D341Med (cell line): ENCODE measurements at regions not wholly inside any gene's neighbourhood (a gene's known extent, or its start where the extent isn't known, plus 50 kb on each side); places are given as distances from the start of the nearest gene placed in this dataset.
"Not testable (repeated sequence)": the region's sequence is repeated elsewhere in the genome, so short reads cannot be mapped to it uniquely, and the experiment has no call there.

Experiments used
- DNase-seq: peaks from one replicate; pipeline ENCODE4 v3.0.0; 2012; ENCODE audit warnings: low spot score

GRCh38 chr20:48124960-48125359 lies 339.7 kb upstream of the SULF2 start:
- no peak for DNase-seq

DNA sequence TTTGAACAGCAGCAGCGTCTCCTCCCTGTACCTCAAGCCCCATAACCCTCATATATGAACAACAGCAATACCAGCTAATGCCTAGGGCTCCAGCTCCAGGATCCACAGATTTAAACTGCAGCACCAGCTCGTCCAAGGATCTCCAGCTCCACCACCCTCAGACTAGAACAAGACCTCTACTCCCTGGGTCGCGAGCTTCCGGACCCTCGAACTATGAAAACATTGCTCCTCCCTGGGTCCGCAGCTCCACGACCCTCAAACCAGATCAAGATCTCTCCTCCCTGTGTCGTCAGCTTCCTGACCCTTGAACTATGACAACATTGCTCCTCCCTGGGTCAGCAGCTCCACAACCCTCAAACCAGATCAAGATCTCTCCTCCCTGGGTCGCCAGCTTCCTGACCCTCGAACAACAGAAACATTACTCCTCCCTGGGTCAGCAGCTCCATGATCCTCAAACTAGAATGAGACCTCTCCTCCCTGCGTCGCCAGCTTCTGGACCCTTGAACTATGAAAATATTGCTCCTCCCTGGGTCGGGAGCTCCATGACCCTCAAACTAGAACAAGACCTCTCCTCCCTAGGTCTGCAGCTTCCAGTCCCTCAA lies 339.0 kb upstream of the SULF2 start:
- DNase-seq: no peak

DNA sequence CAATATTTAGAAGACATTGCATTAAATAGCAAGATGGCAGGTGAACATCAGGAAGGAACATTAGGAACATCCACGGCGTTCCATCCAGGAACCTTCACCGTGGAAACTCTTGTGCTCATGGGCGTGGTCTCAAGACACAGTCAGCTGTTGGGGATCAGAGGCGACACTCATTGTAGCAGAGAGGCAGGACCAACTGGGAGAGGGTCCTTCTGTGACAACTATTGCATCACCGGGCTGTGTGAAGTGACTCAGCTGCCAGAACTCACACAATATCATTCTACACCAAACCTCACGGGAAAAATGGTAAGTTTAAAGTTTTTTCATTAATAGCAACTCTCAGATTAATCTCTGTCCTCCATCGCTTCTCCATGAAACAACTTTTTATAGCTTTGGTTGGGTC lies 334.8 kb upstream of the SULF2 start:
- DNase-seq: no peak

- DNase-seq: not testable (repeated sequence)
Observed at GRCh38 chr20:48119389-48119788, 334.1 kb upstream of the SULF2 start.

DNA sequence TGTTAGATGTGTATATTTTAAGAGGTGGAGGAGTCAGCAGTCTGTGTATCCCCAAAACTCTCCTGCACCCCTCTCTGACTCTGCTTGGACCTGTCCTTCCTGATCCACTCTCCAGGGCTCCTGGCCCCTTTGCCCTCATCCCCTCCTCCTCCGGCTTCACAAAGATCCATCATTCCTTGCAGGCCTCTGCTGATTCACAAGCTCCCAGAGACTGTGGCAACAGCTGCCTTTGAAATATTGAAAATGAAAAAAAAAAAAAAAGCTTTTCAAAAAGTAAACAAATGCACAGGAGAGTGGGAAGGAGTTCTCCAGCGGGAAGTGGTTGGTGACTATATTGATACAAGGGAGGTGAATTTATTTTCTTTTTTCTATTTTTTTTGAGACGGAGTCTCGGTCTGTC lies 330.2 kb upstream of the SULF2 start:
- DNase-seq: no peak

DNA sequence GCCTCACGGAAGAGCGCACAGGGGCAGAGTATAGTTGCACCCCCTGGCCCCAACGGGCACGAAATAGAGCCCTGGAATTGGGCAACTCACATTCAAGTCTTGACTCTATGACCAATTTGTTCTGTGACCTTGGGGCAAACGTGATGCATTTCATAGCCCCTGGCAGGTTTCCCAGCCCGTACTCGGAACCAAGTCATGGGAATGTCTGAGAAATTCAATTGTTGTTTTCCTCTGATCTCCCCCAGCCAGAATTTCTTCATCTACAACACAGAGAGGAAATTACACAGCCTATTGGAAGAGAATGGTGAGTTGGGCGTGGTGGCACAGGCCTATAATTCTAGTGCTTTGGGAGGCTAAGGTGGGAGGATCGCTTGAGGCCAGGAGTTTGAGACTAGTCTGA lies 322.3 kb upstream of the SULF2 start:
- DNase-seq: no peak

DNA sequence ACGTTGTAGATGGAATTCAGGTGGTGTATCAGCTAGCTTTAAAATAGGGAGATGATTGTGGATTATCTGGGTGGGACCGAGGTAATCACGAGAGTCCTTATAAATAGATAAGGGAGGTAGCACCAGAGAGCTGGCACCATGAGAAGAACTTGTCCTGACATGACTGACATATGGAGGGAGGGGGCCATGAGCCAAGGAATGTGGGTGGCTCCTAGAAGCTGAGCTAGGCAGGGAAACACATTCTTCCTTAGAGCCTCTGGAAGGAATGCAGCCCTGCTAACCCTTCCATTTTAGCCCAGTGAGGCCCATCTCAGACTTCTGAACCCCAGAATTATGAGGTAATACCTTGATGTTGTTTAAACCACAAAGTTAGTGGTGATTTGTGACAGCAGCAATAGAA lies 321.1 kb upstream of the SULF2 start:
- DNase-seq: no peak

DNA sequence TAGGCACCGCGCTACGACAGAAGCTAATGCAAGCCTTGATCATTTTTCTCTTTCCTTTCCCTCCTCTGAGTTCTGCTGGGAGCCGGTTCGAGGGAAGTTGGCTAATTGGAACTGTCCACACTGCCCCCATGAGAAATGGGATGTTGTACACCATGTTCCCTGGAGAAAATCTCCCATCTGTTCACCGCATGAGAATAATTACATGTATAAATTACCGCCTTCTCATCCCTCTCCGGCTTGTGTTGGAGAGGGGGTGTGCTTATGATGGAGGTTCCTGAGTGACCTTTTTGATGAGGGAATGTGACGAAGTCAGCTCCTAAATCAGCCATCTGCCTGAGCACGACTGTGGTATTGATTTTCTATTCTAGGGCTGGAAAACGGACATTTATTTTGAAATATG lies 320.2 kb upstream of the SULF2 start:
- no peak for DNase-seq

DNA sequence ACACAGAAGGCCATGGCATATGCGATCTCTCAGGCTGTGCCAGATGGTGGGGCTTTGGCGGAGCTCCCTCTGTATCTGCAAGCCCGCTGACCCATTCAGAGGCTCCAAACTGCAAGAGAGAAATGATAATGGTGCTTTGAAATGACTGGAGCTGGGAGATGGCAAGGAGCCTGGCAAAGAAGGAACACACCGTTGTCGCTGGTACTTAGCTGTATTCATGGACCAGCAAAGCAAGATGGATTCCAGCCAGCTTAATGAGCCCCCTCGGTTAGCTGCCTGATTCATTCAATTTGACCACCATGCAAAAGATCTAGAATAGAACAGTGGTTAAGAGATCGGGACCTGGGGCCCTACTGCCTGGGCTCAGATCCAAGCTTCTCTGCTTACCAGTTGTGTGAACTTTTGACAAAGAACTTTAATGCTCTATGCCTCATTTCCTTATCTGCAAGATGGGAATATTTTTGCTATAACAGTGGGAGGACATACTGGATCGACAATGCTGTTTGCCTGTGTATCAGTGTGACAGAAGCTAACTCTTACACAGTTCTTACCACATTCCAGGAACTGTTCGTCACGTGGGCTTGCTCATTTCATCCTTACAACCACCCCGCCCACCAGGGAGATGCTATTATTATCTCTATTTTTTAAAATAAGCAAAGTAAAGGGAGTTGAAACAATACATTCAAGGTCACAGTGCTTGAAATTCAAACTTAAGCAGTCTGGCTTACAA lies 317.8 kb upstream of the SULF2 start:
- no peak for DNase-seq

DNA sequence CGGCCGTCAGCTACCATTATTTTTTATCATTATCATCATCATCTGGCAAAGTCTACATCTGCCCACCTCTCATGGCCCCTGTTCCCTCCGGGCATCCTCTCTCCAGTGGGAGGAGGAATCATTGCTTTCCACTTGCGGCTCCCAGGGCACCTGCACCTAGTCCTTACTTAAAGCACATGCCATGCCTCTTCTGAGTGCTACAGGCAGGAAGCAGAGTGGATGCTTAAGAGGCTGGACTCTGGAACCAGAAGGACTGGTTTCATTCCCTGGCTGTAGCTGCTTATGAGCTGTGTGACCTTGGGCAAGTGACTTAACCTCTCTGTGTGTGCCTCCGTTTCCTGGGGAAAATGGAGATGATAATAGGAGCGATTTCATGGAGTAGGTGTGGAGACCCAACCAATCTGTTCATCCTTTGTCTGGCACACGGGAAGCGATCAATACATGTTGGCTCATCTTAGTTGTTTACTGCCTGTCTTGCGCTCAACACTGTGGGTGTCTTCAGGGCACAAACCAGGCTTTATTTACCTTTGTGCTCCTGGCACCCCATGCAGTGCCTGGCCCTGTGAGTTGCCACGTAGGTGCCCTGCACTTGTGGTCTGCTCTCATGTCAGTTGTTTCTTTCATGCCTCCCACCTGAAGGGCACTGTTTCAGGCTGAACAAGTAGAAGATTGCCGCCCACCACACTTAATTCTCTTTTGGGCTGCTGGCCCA lies 317.0 kb upstream of the SULF2 start:
- no peak for DNase-seq

DNA sequence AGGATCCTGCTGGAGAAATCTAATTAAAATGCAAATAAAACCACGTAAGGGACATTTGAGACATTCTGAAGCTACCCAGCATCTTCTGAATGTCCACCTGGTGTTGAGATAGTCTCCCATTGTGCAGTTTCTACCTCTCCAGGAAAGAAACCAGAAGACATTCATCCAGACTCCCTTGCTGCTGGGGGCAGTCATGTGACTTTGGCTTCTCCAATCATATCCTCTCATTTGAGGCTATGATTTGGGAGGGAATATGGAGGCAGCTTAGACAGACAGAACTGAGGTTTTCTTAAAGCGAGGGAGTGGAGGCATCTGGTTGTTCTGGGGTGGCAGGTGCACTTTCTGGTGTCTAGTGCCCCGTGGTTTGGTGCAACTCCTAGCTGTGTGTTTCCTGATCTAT lies 315.2 kb upstream of the SULF2 start:
- DNase-seq: no peak

GRCh38 chr20:48098866-48099265 lies 313.6 kb upstream of the SULF2 start:
- no peak for DNase-seq

DNA sequence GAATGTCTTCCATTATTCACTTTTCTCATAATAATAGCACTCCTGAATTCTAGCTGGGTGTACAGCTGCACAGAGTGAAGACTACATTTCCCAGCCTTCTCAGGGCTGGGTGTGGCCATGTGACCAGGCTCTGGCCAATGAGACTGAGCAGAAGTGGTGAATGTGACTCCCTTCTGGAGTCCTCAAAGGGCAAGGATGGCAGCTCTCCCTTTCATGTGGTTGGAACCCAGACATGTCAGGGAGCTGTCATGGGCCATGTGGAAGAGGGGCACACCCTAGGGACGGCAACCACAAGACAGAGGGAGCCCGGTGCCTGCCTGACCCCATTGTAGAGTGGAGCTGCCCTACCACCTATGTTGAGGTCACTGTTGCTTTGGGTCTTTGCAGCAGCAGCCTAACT lies 312.8 kb upstream of the SULF2 start:
- DNase-seq: no peak

- no peak for DNase-seq
Observed at GRCh38 chr20:48096957-48097890, 311.9 kb upstream of the SULF2 start.

- DNase-seq: no peak
Observed at GRCh38 chr20:48096212-48096875, 311.1 kb upstream of the SULF2 start.

DNA sequence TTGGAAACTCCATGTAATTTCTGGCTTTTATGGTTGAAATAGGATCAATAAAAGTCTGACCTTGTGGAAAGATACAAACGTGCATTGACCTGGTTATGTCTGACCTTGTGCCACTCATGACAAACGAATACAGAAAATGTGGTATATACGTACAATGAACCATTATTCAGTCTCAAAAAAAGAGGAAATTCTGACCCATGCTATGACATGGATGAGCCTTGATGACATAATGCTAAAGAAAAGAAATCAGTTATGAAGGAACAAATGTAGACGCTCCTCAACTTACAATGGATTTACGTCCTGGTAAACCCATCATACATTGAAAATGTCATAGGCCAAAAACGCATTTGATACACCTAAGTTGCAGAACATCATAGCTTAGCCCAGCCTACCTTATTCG lies 309.7 kb upstream of the SULF2 start:
- no peak for DNase-seq

DNA sequence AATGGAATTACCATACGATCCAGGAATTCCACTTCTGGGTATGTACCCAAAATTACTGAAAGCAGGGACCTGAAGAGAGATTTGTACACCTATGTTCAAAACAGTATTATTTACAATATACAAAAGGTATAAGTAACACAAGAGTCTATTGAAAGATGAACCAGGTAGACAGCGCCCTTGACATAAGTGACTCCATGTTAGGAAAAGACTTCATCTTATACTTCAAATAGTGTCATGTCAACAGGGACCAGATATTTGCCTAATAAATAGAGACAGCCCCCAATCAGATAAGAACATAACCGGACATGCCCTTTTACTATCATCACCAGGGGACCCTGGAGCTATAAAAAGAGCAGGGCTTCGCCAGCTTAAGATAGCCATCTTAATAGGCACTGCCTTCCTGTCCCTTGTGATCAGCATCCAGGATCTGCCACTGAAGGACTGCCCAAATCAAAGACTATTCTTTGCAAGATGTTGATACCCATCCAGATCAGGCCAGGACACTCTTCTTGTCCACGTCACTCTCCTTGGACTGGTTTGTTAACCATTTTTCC lies 309.0 kb upstream of the SULF2 start:
- no peak for DNase-seq

DNA sequence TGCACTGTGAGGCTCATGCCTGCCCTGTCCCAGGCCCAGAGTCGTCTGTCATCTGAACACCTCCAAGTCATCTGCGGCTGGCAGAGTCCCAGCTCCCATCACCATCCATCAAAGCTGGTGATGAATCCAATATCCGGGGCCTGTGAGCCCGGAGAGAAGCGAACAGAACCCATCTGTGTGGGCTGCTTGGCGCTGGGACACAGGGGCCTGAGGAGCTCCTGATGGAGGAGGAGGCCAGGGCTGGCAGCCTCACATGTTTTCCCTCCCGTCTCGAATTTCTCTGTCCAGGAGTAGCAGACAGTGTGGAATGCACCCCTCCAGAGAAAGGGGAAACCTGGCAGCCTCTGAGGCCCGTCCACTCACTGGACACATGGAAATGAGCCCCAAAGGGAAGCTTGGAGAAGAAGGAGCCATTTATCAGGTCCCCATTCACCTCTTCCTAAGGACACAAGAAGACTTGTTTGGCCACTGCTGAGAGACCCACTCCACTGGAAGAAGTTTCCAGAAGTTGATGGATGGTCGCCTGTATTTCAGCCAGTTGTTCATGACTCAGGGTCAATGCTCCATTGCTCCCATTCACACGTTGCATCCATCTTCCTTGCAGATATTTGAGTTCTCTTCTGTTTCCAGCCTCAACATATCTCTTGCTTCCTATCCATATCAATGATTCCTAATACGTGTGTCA lies 307.5 kb upstream of the SULF2 start:
- no peak for DNase-seq

DNA sequence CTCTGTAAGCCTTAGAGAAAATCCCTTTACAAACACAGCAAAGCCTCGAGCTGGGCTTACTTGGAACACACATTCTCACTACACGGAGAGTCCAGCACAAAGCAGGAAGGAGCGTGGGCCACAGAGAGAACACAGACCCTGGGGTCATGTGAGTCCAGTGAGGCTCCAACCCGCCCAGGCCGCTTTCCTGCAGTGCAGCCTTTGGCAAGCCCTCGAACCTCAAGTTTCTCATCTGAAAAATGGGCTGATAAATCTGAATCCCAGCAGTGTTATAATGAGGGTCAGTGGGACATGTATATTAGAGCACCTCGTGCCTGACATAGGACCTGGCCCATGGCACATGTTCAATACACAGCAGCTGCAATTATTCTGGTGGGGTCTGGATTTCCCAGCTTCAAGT lies 305.5 kb upstream of the SULF2 start:
- DNase-seq: no peak

DNA sequence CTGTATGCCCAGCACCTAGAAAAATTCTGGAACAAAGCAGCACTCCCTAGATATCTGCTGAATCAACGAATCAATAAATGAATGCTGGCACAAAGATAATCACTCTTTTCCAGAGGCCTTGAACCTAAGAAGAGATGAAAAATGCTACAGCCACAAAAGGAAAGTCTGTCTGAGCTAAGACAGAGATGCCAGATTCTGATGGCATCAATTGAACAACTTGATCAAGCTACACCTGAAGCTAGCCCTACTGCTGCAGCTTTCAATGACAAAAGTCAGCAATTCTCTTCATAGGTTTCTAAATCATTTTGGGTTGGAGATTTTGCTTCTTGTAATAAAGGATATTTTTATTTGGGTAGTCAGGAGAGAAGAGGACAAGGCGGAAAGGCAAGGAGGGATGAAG lies 305.0 kb upstream of the SULF2 start:
- no peak for DNase-seq

DNA sequence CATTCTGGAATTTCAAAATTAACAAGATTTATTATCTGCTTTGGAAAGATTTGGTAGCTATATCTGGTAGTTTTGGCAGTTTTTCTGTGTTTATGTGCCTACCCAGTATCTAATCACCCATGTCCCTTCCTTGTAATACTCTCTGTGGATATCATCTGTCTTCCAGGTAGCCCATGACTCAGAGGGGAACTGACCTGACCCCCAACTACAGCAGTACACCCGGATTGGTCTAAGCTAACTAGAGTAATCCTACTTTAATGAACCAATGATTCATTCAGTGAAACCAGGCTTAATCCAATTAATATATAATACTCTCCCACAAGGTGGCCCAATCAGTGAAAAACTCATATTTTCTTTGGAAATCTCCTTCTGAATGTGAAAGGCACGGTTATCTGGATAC lies 295.3 kb upstream of the SULF2 start:
- no peak for DNase-seq
